ENCODE measurements at regions not wholly inside any gene's neighbourhood (a gene's known extent, or its start where the extent isn't known, plus 50 kb on each side); places are given as distances from the start of the nearest gene placed in this dataset.

DNA sequence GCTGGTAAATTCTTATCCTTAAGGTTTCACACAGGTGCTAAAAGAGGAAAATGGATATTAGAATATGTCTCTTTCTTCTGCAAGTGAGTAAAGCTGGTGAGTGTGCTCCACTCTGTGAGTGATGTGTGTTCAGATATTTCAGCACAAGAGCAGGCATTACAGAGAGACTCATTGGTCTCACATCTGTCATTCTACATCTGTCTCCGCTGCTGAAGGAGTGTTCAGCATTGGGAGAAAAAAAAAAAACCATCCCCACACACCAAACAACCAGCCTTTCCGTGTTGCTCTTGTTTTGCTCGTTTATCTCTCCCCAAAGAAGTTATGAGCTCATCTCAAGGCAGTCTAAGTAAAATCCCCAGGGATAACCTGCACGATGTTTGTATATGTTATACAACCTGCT lies 283.9 kb upstream of the SPHKAP start:
- TF ChIP-seq, protein P1, sequence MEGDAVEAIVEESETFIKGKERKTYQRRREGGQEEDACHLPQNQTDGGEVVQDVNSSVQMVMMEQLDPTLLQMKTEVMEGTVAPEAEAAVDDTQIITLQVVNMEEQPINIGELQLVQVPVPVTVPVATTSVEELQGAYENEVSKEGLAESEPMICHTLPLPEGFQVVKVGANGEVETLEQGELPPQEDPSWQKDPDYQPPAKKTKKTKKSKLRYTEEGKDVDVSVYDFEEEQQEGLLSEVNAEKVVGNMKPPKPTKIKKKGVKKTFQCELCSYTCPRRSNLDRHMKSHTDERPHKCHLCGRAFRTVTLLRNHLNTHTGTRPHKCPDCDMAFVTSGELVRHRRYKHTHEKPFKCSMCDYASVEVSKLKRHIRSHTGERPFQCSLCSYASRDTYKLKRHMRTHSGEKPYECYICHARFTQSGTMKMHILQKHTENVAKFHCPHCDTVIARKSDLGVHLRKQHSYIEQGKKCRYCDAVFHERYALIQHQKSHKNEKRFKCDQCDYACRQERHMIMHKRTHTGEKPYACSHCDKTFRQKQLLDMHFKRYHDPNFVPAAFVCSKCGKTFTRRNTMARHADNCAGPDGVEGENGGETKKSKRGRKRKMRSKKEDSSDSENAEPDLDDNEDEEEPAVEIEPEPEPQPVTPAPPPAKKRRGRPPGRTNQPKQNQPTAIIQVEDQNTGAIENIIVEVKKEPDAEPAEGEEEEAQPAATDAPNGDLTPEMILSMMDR (IDR thresholded peaks at IDR 0.05; ENCODE audit: insufficient read depth, low read length, poor library complexity, severe bottlenecking): no peak
- no peak for DNase-seq (ENCODE audit: extremely low read depth, insufficient read length)
- Histone ChIP-seq H3K4me3 (replicated peaks; ENCODE audit: low read depth, low read length) (no peak overlapping the region), H3K27me3 (replicated peaks; ENCODE audit: control insufficient read depth, insufficient read depth, low read length) (no peaks in the 10 kb centered on the region), H3K36me3 (ENCODE audit: control insufficient read depth, insufficient read depth, low read length) (no peaks in the 10 kb centered on the region)

DNA sequence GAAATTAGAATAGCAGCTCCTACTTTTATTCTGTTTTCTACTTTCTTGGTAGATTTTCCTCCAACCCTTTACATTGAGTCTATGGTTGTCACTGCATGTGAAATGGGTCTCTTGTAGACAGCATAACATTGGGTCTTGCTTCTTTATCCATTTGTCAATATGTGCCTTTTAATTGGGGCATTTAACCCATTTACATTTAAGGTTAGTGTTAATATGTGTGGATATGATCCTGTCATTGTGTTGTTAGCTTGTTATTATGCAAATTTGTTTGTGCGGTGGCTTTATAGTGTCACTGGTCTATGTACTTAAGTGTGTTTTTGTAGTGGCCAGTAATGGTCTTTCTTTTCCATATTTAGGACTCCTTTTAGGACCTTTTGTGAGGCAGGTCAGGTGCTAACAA lies 276.9 kb upstream of the SPHKAP start:
- H3K4me3 ChIP-seq (replicated peaks; ENCODE audit: low read depth, low read length): no peak overlapping the region
- TF ChIP-seq, protein P1 (IDR thresholded peaks at IDR 0.05; ENCODE audit: insufficient read depth, low read length, poor library complexity, severe bottlenecking): no peak
- DNase-seq (ENCODE audit: extremely low read depth, insufficient read length): no peak
- no peaks in the 10 kb centered on the region for H3K27me3 ChIP-seq (replicated peaks; ENCODE audit: control insufficient read depth, insufficient read depth, low read length)
- no peaks in the 10 kb centered on the region for H3K36me3 ChIP-seq (ENCODE audit: control insufficient read depth, insufficient read depth, low read length)

DNA sequence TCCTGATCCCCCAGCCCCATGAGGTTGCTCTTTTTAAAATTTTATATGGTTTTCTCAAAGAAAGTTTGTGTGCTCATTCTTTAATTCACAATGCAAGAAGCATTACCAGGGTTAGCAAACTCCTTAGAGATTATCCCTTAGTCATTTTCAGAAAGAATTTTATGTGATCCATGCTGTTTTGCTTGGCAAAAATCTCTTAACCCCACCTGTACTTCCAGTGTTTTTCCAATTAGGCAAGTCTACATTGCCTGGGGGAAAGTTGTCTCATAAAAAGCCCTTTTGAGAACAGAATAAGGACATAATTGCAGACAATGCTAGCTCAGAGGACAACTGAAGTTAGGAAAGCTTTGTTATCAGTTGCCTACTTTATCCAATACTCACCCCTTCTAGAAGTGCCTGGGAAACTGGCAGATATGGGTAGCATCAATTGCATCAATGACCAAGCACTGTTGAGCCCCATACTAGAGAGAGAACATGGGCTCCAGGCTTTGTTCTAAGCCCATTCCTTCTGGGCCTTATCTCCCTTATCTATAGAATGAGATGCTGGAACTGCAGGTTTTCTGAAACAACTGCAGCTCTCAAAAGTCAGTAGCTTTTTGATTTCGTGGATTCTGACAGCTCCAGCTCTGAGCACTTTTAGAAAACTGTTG lies 265.9 kb upstream of the SPHKAP start:
- no peak for DNase-seq (ENCODE audit: extremely low read depth, insufficient read length)
- H3K4me3 ChIP-seq (replicated peaks; ENCODE audit: low read depth, low read length): no peak overlapping the region
- H3K36me3 ChIP-seq (ENCODE audit: control insufficient read depth, insufficient read depth, low read length): no peaks in the 10 kb centered on the region
- TF ChIP-seq, protein P1 (IDR thresholded peaks at IDR 0.05; ENCODE audit: insufficient read depth, low read length, poor library complexity, severe bottlenecking): no peak
- no peaks in the 10 kb centered on the region for H3K27me3 ChIP-seq (replicated peaks; ENCODE audit: control insufficient read depth, insufficient read depth, low read length)

DNA sequence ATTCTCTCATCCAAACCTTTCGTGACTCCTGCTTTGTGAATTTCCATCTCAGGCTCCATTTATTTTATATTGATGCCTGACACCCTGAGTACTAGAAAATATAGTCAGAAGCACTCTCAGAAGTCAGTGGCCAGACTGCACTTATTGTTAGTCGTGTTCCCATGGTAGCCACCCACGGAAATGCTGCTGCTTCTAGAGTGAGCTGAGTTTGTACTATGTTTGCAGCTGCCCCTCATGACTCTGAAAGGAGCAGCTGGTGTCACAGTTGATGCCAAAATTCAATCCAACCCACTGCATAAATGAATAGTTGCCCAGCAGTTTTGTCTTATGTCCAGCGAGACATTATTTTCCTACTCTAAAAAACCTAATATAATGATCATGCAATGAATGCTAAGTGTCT lies 265.2 kb upstream of the SPHKAP start:
- no peaks in the 10 kb centered on the region for H3K27me3 ChIP-seq (replicated peaks; ENCODE audit: control insufficient read depth, insufficient read depth, low read length)
- no peak overlapping the region for H3K4me3 ChIP-seq (replicated peaks; ENCODE audit: low read depth, low read length)
- no peak for DNase-seq (ENCODE audit: extremely low read depth, insufficient read length)
- TF ChIP-seq, protein P1 (IDR thresholded peaks at IDR 0.05; ENCODE audit: insufficient read depth, low read length, poor library complexity, severe bottlenecking): no peak
- no peaks in the 10 kb centered on the region for H3K36me3 ChIP-seq (ENCODE audit: control insufficient read depth, insufficient read depth, low read length)

DNA sequence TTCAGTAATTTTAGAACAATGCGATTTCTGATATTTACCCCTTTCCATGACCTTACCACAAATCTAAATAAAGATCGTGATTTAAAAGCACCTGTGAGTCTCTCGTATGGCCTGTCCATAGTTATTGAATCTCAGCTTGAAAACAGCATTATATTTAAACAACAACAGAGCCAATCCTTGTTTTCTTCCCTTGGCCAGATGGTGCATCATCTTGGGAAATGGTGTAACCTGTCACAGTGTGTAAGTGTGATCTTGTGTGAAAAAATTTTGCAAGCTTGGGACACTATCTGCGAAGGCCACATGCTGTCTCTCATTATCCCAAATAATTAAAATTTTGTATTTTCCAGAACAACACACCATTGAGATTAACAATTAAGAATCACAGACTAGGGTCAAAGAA lies 262.7 kb upstream of the SPHKAP start:
- no peak for DNase-seq (ENCODE audit: extremely low read depth, insufficient read length)
- Histone ChIP-seq H3K36me3 (ENCODE audit: control insufficient read depth, insufficient read depth, low read length) (no peaks in the 10 kb centered on the region), H3K27me3 (replicated peaks; ENCODE audit: control insufficient read depth, insufficient read depth, low read length) (no peaks in the 10 kb centered on the region), H3K4me3 (replicated peaks; ENCODE audit: low read depth, low read length) (no peak overlapping the region)
- TF ChIP-seq, protein P1 (IDR thresholded peaks at IDR 0.05; ENCODE audit: insufficient read depth, low read length, poor library complexity, severe bottlenecking): no peak

DNA sequence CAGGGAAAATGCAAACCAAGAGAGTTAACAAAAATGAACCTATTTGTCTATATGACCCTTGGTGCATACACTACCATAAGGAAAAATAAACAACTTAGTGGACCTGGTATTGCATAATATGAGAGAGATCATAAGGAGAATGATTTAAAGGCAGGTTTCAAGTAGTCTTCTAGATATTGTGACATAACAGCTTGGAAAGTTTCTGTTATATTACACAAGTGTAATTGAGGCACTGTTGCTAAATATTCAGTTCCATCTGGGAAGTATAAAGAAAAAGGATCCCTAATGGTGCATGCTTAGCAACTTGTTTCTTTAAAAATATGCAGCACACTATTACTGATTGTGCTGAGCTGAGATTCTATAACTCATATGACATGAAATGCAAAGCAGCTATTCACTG lies 252.2 kb upstream of the SPHKAP start:
- no peaks in the 10 kb centered on the region for H3K36me3 ChIP-seq (ENCODE audit: control insufficient read depth, insufficient read depth, low read length)
- TF ChIP-seq, protein P1 (IDR thresholded peaks at IDR 0.05; ENCODE audit: insufficient read depth, low read length, poor library complexity, severe bottlenecking): no peak
- DNase-seq (ENCODE audit: extremely low read depth, insufficient read length): no peak
- H3K4me3 ChIP-seq (replicated peaks; ENCODE audit: low read depth, low read length): no peak overlapping the region
- no peaks in the 10 kb centered on the region for H3K27me3 ChIP-seq (replicated peaks; ENCODE audit: control insufficient read depth, insufficient read depth, low read length)

Measured in GM06990 (cell line).